ENCODE measurements at regions not wholly inside any gene's neighbourhood (a gene's known extent, or its start where the extent isn't known, plus 50 kb on each side); places are given as distances from the start of the nearest gene placed in this dataset.
"Not testable (repeated sequence)": the region's sequence is repeated elsewhere in the genome, so short reads cannot be mapped to it uniquely, and the experiment has no call there.

DNA sequence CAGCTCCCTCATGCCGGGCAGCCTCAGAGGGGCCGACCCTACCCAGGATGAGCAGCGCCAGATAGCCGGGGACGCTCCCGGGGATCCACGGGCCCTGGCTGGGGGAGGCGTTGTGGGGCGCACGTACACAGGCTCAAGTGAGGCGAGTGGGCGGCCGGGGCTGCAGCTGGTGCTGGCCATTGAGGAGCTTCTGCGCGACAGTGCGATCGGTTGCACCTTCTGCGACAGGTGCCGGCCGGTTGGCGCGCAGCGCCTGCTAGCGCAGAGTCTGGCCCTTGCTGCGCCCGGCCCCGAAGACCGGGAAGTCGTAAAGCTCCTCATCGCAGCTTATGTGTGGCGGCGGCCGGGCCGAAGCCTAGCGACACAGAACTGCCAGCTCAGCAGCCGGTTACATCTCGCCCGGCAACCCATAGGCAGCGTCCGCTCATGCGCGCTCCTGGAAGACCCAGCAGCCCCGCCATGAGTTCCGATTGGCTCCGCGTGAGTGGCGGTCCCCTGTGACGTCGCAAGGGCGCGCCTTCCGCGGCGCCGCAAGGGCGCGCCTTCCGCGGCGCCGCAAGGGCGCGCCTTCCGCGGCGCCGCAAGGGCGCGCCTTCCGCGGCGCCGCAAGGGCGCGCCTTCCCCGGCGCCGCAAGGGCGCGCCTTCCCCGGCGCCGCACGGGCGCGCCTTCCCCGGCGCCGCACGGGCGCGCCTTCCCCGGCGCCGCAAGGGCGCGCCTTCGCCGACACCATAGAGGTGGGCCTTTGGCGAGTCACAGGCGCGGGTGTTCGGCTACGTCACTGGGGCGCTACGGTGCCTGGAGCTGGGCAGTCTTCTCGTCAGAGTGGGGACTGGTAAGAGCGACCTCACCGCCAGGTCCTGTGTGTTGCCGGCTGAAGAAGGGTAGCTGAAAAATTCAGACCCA is 308.6 kb downstream of the ZNF37A start:
- peaks cover 0 to 17% (median 0%) of the 10 kb centered on the region in 3 donors for H3K4me1 ChIP-seq
- H3K4me3 ChIP-seq: peak overlapping the region; percentile 71 to 97
- 0% methylated on average over 1 of the region's 110 CpGs; no CpG with 5 or more reads in 1 of the 2 donors for WGBS, 2 donors (ENCODE audit: low coverage in 1 of 2)
- peak overlapping the region; percentile 85 to 100 (median 96) for H3K27ac ChIP-seq
- not testable (repeated sequence) for H3K36me3 ChIP-seq, H3K27me3 ChIP-seq, H3K9me3 ChIP-seq
- TF ChIP-seq POLR2A (IDR thresholded peaks at IDR 0.05): peak; percentile 83 to 86
- peak; percentile 67 for TF ChIP-seq POLR2AphosphoS5 (IDR thresholded peaks at IDR 0.05)
- TF ChIP-seq, protein P1, sequence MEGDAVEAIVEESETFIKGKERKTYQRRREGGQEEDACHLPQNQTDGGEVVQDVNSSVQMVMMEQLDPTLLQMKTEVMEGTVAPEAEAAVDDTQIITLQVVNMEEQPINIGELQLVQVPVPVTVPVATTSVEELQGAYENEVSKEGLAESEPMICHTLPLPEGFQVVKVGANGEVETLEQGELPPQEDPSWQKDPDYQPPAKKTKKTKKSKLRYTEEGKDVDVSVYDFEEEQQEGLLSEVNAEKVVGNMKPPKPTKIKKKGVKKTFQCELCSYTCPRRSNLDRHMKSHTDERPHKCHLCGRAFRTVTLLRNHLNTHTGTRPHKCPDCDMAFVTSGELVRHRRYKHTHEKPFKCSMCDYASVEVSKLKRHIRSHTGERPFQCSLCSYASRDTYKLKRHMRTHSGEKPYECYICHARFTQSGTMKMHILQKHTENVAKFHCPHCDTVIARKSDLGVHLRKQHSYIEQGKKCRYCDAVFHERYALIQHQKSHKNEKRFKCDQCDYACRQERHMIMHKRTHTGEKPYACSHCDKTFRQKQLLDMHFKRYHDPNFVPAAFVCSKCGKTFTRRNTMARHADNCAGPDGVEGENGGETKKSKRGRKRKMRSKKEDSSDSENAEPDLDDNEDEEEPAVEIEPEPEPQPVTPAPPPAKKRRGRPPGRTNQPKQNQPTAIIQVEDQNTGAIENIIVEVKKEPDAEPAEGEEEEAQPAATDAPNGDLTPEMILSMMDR (IDR thresholded peaks at IDR 0.05): peak in 3 of 4 experiments; percentile 12 to 42 (median 23)
- peak; percentile 100 for ATAC-seq

GRCh38 chr10:38403347-38404117 is 309.4 kb downstream of the ZNF37A start:
- Histone ChIP-seq H3K4me3 (peak overlapping the region; percentile 71 to 87), H3K4me1 (peaks cover 0 to 17% (median 0%) of the 10 kb centered on the region in 3 donors), H3K27ac (peak overlapping the region; percentile 81 to 100 (median 96))
- WGBS, 2 donors (ENCODE audit: low coverage in 1 of 2): 80 to 100% methylated on average over 2 to 18 of the region's 23 CpGs
- TF ChIP-seq, protein P1 (IDR thresholded peaks at IDR 0.05): peak in 1 of 4 experiments; percentile 45
- not testable (repeated sequence) for H3K27me3 ChIP-seq, H3K9me3 ChIP-seq, ATAC-seq, H3K36me3 ChIP-seq

- not testable (repeated sequence) for H3K4me1 ChIP-seq, ATAC-seq, H3K27ac ChIP-seq, H3K27me3 ChIP-seq, H3K4me3 ChIP-seq, H3K9me3 ChIP-seq
- peaks cover 0 to 23% of the 10 kb centered on the region in 2 donors for H3K36me3 ChIP-seq
- no CpG with 5 or more reads among the region's 1 CpG for WGBS, 2 donors (ENCODE audit: low coverage in 1 of 2)
These were observed 329.5 kb downstream of the ZNF37A start for GRCh38 chr10:38423634-38424033.

GRCh38 chr10:38430242-38430641 is 336.1 kb downstream of the ZNF37A start:
- not testable (repeated sequence) for H3K4me1 ChIP-seq, H3K9me3 ChIP-seq, H3K4me3 ChIP-seq, ATAC-seq, H3K27me3 ChIP-seq, H3K27ac ChIP-seq
- 100% methylated on average over 2 of the region's 2 CpGs; no CpG with 5 or more reads in 1 of the 2 donors for WGBS, 2 donors (ENCODE audit: low coverage in 1 of 2)
- H3K36me3 ChIP-seq: peaks cover 0 to 25% of the 10 kb centered on the region in 2 donors

DNA sequence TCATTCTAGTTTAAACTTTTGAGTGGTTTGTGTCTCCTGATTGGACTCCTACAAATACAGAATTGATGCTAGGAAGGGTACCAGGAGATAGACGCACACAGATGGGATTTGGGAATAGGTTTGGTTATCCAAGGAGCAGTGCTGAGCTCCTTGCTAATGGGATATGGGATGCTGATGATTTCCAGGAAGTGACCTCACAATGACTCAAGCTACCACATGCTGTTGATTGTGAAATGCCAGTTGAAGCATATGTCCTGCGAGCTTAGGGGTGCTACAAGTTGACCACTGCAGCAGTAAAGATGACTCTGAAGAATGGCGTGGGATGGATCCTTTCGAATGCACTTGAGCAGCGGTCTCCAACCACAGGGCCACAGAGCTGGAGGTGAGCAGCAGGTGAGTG is 343.2 kb downstream of the ZNF37A start:
- WGBS, 2 donors (ENCODE audit: low coverage in 1 of 2): no CpG with 5 or more reads among the region's 5 CpGs
- H3K36me3 ChIP-seq: peaks cover 0 to 30% of the 10 kb centered on the region in 2 donors

GRCh38 chr10:38448614-38449355 is 354.6 kb downstream of the ZNF37A start:
- not testable (repeated sequence) for H3K27ac ChIP-seq, H3K4me1 ChIP-seq, ATAC-seq, H3K27me3 ChIP-seq, H3K9me3 ChIP-seq, H3K4me3 ChIP-seq
- H3K36me3 ChIP-seq: peaks cover 0 to 38% of the 10 kb centered on the region in 2 donors
- WGBS, 2 donors (ENCODE audit: low coverage in 1 of 2): 99% methylated on average over 10 of the region's 22 CpGs; no CpG with 5 or more reads in 1 of the 2 donors

More for the DNA sequence above, 343.2 kb downstream of the ZNF37A start:
- H3K4me1 ChIP-seq, H3K4me3 ChIP-seq, ATAC-seq, H3K27ac ChIP-seq, H3K9me3 ChIP-seq, H3K27me3 ChIP-seq: not testable (repeated sequence)

DNA sequence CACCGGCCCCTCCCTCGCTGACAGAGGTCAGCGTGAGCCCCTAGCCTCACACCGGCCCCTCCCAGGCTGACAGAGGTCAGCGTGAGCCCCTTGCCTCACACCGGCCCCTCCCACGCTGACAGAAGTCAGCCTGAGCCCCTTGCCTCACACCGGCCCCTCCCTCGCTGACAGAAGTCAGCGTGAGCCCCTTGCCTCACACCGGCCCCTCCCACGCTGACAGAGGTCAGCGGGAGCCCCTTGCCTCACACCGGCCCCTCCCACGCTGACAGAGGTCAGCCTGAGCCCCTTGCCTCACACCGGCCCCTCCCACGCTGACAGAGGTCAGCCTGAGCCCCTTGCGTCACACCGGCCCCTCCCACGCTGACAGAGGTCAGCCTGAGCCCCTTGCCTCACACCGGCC is 355.5 kb downstream of the ZNF37A start:
- not testable (repeated sequence) for H3K9me3 ChIP-seq, H3K4me3 ChIP-seq, H3K4me1 ChIP-seq, ATAC-seq, H3K27me3 ChIP-seq, H3K27ac ChIP-seq
- H3K36me3 ChIP-seq: peaks cover 0 to 38% of the 10 kb centered on the region in 2 donors
- WGBS, 2 donors (ENCODE audit: low coverage in 1 of 2): 90% methylated on average over 2 of the region's 21 CpGs; no CpG with 5 or more reads in 1 of the 2 donors

GRCh38 chr10:38450372-38451057 is 356.4 kb downstream of the ZNF37A start:
- 97% methylated on average over 5 of the region's 32 CpGs; no CpG with 5 or more reads in 1 of the 2 donors for WGBS, 2 donors (ENCODE audit: low coverage in 1 of 2)
- H3K27ac ChIP-seq, H3K4me3 ChIP-seq, H3K4me1 ChIP-seq, H3K27me3 ChIP-seq, H3K9me3 ChIP-seq, ATAC-seq: not testable (repeated sequence)
- H3K36me3 ChIP-seq: peaks cover 0 to 38% of the 10 kb centered on the region in 2 donors

GRCh38 chr10:38451306-38451967 is 357.3 kb downstream of the ZNF37A start:
- not testable (repeated sequence) for H3K27me3 ChIP-seq, H3K4me3 ChIP-seq, H3K27ac ChIP-seq, H3K9me3 ChIP-seq, H3K4me1 ChIP-seq, ATAC-seq
- peaks cover 0 to 37% of the 10 kb centered on the region in 2 donors for H3K36me3 ChIP-seq
- WGBS, 2 donors (ENCODE audit: low coverage in 1 of 2): 93% methylated on average over 11 of the region's 28 CpGs; no CpG with 5 or more reads in 1 of the 2 donors

Data from gastroesophageal sphincter (tissue), 4 donors.